ENCODE measurements at regions not wholly inside any gene's neighbourhood (a gene's known extent, or its start where the extent isn't known, plus 50 kb on each side); places are given as distances from the start of the nearest gene placed in this dataset.

DNA sequence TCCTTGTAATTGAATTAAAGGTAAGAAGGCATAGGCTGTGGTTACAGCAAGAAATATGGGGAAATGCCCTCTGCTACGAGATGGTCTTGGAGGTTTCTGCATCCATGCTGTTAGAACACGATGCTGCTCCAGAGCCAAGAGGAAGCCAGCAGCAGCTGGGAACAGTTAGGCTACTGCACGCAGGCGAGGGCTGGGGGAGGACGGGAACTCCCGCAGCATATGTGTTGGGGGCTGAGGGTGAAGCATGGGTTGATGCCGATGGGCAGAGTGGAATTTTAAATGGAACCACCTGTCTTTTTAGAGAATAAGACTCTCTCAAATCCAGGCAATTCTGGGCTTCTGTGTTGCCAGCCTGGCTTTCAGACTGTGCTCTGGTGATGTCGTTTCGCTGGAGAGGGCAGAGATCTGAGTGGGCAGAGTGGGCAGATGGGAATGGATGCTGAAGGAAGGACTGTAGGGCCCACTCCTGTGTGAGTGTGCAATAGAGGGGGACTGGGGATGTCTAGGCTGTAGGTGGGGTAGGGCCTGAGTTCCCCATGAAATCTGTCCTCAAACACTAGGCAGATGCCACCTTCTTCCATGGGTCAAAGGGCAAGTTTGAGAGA lies 417.0 kb upstream of the TPM1 start (continued):
- TF ChIP-seq, protein P1, sequence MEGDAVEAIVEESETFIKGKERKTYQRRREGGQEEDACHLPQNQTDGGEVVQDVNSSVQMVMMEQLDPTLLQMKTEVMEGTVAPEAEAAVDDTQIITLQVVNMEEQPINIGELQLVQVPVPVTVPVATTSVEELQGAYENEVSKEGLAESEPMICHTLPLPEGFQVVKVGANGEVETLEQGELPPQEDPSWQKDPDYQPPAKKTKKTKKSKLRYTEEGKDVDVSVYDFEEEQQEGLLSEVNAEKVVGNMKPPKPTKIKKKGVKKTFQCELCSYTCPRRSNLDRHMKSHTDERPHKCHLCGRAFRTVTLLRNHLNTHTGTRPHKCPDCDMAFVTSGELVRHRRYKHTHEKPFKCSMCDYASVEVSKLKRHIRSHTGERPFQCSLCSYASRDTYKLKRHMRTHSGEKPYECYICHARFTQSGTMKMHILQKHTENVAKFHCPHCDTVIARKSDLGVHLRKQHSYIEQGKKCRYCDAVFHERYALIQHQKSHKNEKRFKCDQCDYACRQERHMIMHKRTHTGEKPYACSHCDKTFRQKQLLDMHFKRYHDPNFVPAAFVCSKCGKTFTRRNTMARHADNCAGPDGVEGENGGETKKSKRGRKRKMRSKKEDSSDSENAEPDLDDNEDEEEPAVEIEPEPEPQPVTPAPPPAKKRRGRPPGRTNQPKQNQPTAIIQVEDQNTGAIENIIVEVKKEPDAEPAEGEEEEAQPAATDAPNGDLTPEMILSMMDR (IDR thresholded peaks at IDR 0.05): no peak

DNA sequence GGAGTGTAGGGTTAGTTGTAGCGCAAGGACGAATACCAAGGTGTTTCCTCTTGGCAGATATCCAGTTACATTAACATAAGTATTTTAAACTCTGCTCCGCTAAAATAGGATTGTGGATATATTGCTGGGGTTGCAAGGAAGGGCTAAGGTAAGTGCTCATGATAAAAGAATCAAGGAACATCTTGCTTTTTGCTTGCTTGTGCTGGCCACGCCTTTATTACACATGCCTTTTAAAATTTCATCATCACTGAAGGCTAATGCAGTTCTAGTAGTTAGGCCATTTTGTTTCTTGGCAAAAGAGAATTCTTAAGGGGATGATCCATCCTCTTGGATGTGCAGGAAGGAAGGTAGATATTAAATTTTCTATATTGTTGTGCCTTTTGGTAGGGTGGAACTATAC lies 415.6 kb upstream of the TPM1 start:
- Mint-ChIP-seq H3K4me3 (no peak overlapping the region), H3K9me3 (no peaks in the 10 kb centered on the region), H3K27ac (no peak overlapping the region), H3K27me3 (ENCODE audit: low read depth) (no peaks in the 10 kb centered on the region), H3K4me1 (peaks cover 15% of the 10 kb centered on the region; the same call in 1 of the 2 replicates), H3K36me3 (no peaks in the 10 kb centered on the region)
- ATAC-seq: no peak
- CTCF ChIA-PET: no interaction called here
- no peak for DNase-seq (ENCODE audit: low spot score)
- POLR2A ChIA-PET: no interaction called here
- TF ChIP-seq, protein P2, sequence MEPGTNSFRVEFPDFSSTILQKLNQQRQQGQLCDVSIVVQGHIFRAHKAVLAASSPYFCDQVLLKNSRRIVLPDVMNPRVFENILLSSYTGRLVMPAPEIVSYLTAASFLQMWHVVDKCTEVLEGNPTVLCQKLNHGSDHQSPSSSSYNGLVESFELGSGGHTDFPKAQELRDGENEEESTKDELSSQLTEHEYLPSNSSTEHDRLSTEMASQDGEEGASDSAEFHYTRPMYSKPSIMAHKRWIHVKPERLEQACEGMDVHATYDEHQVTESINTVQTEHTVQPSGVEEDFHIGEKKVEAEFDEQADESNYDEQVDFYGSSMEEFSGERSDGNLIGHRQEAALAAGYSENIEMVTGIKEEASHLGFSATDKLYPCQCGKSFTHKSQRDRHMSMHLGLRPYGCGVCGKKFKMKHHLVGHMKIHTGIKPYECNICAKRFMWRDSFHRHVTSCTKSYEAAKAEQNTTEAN (CRISPR knock-in tag; IDR thresholded peaks at IDR 0.05): no peak
- TF ChIP-seq ZNF396 (CRISPR knock-in tag; IDR thresholded peaks at IDR 0.05; ENCODE audit: borderline replicate concordance) (no peak), TEAD1 (CRISPR knock-in tag; IDR thresholded peaks at IDR 0.05) (no peak), NFYB (CRISPR knock-in tag; conservative IDR thresholded peaks at IDR 0.05; ENCODE audit: low read depth) (no peak), ELF4 (CRISPR knock-in tag; IDR thresholded peaks at IDR 0.05; ENCODE audit: low read depth) (no peak), SMAD4 (CRISPR knock-in tag; IDR thresholded peaks at IDR 0.05) (no peak), ZNF219 (CRISPR knock-in tag; IDR thresholded peaks at IDR 0.05; ENCODE audit: borderline replicate concordance) (no peak), IRF2 (CRISPR knock-in tag; IDR thresholded peaks at IDR 0.05; ENCODE audit: borderline replicate concordance, low read depth) (no peak), SMAD3 (CRISPR knock-in tag; IDR thresholded peaks at IDR 0.05; ENCODE audit: borderline replicate concordance) (no peak), SP1 (CRISPR knock-in tag; conservative IDR thresholded peaks at IDR 0.05) (no peak)
- TF ChIP-seq, protein P3, sequence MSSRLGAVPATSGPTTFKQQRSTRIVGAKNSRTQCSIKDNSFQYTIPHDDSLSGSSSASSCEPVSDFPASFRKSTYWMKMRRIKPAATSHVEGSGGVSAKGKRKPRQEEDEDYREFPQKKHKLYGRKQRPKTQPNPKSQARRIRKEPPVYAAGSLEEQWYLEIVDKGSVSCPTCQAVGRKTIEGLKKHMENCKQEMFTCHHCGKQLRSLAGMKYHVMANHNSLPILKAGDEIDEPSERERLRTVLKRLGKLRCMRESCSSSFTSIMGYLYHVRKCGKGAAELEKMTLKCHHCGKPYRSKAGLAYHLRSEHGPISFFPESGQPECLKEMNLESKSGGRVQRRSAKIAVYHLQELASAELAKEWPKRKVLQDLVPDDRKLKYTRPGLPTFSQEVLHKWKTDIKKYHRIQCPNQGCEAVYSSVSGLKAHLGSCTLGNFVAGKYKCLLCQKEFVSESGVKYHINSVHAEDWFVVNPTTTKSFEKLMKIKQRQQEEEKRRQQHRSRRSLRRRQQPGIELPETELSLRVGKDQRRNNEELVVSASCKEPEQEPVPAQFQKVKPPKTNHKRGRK (CRISPR knock-in tag; IDR thresholded peaks at IDR 0.05; ENCODE audit: borderline replicate concordance): no peak
- TF ChIP-seq, protein P4, sequence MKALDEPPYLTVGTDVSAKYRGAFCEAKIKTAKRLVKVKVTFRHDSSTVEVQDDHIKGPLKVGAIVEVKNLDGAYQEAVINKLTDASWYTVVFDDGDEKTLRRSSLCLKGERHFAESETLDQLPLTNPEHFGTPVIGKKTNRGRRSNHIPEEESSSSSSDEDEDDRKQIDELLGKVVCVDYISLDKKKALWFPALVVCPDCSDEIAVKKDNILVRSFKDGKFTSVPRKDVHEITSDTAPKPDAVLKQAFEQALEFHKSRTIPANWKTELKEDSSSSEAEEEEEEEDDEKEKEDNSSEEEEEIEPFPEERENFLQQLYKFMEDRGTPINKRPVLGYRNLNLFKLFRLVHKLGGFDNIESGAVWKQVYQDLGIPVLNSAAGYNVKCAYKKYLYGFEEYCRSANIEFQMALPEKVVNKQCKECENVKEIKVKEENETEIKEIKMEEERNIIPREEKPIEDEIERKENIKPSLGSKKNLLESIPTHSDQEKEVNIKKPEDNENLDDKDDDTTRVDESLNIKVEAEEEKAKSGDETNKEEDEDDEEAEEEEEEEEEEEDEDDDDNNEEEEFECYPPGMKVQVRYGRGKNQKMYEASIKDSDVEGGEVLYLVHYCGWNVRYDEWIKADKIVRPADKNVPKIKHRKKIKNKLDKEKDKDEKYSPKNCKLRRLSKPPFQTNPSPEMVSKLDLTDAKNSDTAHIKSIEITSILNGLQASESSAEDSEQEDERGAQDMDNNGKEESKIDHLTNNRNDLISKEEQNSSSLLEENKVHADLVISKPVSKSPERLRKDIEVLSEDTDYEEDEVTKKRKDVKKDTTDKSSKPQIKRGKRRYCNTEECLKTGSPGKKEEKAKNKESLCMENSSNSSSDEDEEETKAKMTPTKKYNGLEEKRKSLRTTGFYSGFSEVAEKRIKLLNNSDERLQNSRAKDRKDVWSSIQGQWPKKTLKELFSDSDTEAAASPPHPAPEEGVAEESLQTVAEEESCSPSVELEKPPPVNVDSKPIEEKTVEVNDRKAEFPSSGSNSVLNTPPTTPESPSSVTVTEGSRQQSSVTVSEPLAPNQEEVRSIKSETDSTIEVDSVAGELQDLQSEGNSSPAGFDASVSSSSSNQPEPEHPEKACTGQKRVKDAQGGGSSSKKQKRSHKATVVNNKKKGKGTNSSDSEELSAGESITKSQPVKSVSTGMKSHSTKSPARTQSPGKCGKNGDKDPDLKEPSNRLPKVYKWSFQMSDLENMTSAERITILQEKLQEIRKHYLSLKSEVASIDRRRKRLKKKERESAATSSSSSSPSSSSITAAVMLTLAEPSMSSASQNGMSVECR (CRISPR knock-in tag; IDR thresholded peaks at IDR 0.05; ENCODE audit: borderline replicate concordance): no peak
- TF ChIP-seq, protein P5, sequence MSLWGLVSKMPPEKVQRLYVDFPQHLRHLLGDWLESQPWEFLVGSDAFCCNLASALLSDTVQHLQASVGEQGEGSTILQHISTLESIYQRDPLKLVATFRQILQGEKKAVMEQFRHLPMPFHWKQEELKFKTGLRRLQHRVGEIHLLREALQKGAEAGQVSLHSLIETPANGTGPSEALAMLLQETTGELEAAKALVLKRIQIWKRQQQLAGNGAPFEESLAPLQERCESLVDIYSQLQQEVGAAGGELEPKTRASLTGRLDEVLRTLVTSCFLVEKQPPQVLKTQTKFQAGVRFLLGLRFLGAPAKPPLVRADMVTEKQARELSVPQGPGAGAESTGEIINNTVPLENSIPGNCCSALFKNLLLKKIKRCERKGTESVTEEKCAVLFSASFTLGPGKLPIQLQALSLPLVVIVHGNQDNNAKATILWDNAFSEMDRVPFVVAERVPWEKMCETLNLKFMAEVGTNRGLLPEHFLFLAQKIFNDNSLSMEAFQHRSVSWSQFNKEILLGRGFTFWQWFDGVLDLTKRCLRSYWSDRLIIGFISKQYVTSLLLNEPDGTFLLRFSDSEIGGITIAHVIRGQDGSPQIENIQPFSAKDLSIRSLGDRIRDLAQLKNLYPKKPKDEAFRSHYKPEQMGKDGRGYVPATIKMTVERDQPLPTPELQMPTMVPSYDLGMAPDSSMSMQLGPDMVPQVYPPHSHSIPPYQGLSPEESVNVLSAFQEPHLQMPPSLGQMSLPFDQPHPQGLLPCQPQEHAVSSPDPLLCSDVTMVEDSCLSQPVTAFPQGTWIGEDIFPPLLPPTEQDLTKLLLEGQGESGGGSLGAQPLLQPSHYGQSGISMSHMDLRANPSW (CRISPR knock-in tag; conservative IDR thresholded peaks at IDR 0.05; ENCODE audit: low read depth): no peak
- TF ChIP-seq, protein P6, sequence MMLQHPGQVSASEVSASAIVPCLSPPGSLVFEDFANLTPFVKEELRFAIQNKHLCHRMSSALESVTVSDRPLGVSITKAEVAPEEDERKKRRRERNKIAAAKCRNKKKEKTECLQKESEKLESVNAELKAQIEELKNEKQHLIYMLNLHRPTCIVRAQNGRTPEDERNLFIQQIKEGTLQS (CRISPR knock-in tag; conservative IDR thresholded peaks at IDR 0.05): no peak
- TF ChIP-seq, protein P7, sequence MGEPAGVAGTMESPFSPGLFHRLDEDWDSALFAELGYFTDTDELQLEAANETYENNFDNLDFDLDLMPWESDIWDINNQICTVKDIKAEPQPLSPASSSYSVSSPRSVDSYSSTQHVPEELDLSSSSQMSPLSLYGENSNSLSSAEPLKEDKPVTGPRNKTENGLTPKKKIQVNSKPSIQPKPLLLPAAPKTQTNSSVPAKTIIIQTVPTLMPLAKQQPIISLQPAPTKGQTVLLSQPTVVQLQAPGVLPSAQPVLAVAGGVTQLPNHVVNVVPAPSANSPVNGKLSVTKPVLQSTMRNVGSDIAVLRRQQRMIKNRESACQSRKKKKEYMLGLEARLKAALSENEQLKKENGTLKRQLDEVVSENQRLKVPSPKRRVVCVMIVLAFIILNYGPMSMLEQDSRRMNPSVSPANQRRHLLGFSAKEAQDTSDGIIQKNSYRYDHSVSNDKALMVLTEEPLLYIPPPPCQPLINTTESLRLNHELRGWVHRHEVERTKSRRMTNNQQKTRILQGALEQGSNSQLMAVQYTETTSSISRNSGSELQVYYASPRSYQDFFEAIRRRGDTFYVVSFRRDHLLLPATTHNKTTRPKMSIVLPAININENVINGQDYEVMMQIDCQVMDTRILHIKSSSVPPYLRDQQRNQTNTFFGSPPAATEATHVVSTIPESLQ (CRISPR knock-in tag; IDR thresholded peaks at IDR 0.05): no peak
- TF ChIP-seq, protein P8, sequence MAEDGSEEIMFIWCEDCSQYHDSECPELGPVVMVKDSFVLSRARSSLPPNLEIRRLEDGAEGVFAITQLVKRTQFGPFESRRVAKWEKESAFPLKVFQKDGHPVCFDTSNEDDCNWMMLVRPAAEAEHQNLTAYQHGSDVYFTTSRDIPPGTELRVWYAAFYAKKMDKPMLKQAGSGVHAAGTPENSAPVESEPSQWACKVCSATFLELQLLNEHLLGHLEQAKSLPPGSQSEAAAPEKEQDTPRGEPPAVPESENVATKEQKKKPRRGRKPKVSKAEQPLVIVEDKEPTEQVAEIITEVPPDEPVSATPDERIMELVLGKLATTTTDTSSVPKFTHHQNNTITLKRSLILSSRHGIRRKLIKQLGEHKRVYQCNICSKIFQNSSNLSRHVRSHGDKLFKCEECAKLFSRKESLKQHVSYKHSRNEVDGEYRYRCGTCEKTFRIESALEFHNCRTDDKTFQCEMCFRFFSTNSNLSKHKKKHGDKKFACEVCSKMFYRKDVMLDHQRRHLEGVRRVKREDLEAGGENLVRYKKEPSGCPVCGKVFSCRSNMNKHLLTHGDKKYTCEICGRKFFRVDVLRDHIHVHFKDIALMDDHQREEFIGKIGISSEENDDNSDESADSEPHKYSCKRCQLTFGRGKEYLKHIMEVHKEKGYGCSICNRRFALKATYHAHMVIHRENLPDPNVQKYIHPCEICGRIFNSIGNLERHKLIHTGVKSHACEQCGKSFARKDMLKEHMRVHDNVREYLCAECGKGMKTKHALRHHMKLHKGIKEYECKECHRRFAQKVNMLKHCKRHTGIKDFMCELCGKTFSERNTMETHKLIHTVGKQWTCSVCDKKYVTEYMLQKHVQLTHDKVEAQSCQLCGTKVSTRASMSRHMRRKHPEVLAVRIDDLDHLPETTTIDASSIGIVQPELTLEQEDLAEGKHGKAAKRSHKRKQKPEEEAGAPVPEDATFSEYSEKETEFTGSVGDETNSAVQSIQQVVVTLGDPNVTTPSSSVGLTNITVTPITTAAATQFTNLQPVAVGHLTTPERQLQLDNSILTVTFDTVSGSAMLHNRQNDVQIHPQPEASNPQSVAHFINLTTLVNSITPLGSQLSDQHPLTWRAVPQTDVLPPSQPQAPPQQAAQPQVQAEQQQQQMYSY (CRISPR knock-in tag; IDR thresholded peaks at IDR 0.05): no peak
